ENCODE measurements at regions not wholly inside any gene's neighbourhood (a gene's known extent, or its start where the extent isn't known, plus 50 kb on each side); places are given as distances from the start of the nearest gene placed in this dataset.
A peak's percentile ranks its signal among the peaks of the same experiment; 100 is the strongest.

DNA sequence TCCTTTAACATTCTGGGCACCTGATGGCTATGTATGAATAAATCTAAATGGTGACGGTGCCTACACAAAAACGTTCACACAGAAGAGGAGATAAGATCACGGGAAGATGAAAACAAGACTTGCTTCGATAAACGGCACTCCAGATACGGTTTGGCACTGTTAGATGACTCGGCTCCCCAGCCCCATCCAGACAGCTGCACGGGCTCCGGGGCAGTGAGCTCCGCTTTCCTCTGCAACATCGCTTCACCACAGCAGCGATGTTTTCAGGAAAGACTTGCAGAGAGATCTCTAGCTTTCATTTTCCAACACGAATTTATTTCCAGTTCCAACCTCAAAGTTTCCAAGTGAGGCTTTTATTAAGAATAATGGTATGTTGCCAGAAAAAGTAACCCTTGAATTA, 132.1 kb downstream of the KLF6 start:
- Histone ChIP-seq H3K4me1 (no peaks in the 10 kb centered on the region), H3K36me3 (no peaks in the 10 kb centered on the region), H3K9me3 (no peaks in the 10 kb centered on the region), H3K27me3 (no peaks in the 10 kb centered on the region), H3K4me3 (peak overlapping the region; percentile 26), H3K27ac (no peak overlapping the region)
- TF ChIP-seq EP300 (IDR thresholded peaks at IDR 0.05) (no peak), POLR2AphosphoS5 (IDR thresholded peaks at IDR 0.05) (no peak), POLR2A (IDR thresholded peaks at IDR 0.05) (no peak)
- TF ChIP-seq, protein P1, sequence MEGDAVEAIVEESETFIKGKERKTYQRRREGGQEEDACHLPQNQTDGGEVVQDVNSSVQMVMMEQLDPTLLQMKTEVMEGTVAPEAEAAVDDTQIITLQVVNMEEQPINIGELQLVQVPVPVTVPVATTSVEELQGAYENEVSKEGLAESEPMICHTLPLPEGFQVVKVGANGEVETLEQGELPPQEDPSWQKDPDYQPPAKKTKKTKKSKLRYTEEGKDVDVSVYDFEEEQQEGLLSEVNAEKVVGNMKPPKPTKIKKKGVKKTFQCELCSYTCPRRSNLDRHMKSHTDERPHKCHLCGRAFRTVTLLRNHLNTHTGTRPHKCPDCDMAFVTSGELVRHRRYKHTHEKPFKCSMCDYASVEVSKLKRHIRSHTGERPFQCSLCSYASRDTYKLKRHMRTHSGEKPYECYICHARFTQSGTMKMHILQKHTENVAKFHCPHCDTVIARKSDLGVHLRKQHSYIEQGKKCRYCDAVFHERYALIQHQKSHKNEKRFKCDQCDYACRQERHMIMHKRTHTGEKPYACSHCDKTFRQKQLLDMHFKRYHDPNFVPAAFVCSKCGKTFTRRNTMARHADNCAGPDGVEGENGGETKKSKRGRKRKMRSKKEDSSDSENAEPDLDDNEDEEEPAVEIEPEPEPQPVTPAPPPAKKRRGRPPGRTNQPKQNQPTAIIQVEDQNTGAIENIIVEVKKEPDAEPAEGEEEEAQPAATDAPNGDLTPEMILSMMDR (IDR thresholded peaks at IDR 0.05): no peak
- 27% methylated on average over 13 of the region's 13 CpGs for WGBS
- no peak for DNase-seq (ENCODE audit: low spot score in 2 of 2)

DNA sequence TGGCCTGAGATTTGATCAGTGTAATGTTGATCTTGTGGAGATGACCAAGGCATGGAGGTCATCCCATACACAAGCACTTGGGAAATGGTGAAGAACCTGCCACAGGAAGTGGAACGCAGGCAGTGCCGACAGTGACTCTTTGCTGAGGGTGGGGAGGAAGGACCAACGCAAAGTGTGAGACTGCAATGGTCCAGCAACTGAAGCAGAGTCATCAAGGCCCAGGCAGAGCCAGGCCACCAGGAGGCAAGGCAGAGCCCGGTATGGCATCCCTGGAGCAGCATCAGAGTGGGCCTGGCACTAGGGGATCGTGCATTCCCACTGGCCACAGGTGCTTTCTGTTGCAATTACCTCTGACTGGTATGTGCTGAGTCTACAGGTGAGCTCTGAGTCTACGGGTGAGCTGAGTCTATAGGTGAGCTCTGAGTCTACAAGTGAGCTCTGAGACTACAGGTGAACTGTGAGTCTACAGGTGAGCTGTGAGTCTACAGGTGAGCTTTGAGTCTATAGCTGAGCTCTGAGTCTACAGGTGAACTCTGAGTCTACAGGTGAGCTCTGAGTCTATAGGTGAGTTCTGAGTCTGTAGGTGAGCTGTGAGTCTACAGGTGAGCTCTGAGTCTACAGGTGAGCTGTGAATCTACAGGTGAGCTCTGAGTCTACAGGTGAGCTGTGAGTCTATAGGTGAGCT, 132.9 kb downstream of the KLF6 start:
- no peak for TF ChIP-seq POLR2A (IDR thresholded peaks at IDR 0.05)
- no peak for TF ChIP-seq EP300 (IDR thresholded peaks at IDR 0.05)
- TF ChIP-seq POLR2AphosphoS5 (IDR thresholded peaks at IDR 0.05): no peak
- TF ChIP-seq, protein P1 (IDR thresholded peaks at IDR 0.05): no peak
- no peaks in the 10 kb centered on the region for H3K9me3 ChIP-seq
- no peak overlapping the region for H3K4me3 ChIP-seq
- H3K36me3 ChIP-seq: no peaks in the 10 kb centered on the region
- H3K27ac ChIP-seq: no peak overlapping the region
- no peak for DNase-seq (ENCODE audit: low spot score in 2 of 2)
- H3K27me3 ChIP-seq: no peaks in the 10 kb centered on the region
- 96% methylated on average over 4 of the region's 6 CpGs for WGBS
- no peaks in the 10 kb centered on the region for H3K4me1 ChIP-seq

DNA sequence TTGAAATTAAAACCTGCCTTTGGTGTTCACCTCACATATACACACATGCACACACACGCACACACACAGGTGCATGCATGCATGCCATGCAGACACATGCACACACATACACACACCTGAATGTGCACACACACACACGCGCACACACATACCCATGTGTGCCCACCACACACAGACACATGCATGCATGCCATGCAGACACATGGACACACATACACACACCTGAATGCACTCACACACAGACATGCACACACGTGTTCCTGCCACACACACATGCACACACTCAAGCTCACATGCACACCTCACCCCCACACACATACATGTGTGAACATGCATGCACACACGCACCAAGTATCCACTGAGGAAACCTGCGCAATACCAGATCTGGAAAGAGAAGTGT, 136.4 kb downstream of the KLF6 start:
- no peak for DNase-seq (ENCODE audit: low spot score in 2 of 2)
- TF ChIP-seq POLR2AphosphoS5 (IDR thresholded peaks at IDR 0.05): no peak
- no peak for TF ChIP-seq EP300 (IDR thresholded peaks at IDR 0.05)
- TF ChIP-seq, protein P1 (IDR thresholded peaks at IDR 0.05): no peak
- TF ChIP-seq POLR2A (IDR thresholded peaks at IDR 0.05): no peak
- Histone ChIP-seq H3K27ac (no peak overlapping the region), H3K36me3 (no peaks in the 10 kb centered on the region), H3K4me1 (no peaks in the 10 kb centered on the region), H3K4me3 (no peak overlapping the region), H3K27me3 (no peaks in the 10 kb centered on the region), H3K9me3 (no peaks in the 10 kb centered on the region)
- WGBS: 77% methylated on average over 6 of the region's 6 CpGs

DNA sequence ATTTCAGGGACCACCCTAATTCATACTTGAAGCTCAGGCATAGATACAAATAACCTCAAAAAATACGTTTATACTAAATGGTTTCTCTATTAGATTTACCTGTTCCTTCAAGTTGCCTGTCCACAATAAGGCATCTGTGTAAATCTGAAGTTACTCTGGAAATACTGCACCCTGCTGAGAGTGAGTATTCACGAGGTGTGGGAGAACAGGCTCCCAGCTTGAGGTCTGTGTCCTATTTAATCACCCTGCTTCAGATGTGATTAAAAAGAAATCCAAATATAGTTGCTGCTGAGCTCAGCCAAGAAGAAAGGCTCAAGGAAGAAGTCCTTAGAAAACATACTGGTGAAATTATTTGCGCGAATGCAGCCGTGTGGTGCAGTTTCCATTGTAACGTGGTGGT, 136.8 kb downstream of the KLF6 start:
- no peak for DNase-seq (ENCODE audit: low spot score in 2 of 2)
- Histone ChIP-seq H3K4me1 (no peaks in the 10 kb centered on the region), H3K4me3 (no peak overlapping the region), H3K27ac (no peak overlapping the region), H3K27me3 (no peaks in the 10 kb centered on the region), H3K36me3 (no peaks in the 10 kb centered on the region), H3K9me3 (no peaks in the 10 kb centered on the region)
- TF ChIP-seq POLR2A (IDR thresholded peaks at IDR 0.05) (no peak), POLR2AphosphoS5 (IDR thresholded peaks at IDR 0.05) (no peak), EP300 (IDR thresholded peaks at IDR 0.05) (no peak)
- TF ChIP-seq, protein P1 (IDR thresholded peaks at IDR 0.05): no peak
- whole genome bisulfite sequencing: 67% methylated on average over 6 of the region's 6 CpGs

DNA sequence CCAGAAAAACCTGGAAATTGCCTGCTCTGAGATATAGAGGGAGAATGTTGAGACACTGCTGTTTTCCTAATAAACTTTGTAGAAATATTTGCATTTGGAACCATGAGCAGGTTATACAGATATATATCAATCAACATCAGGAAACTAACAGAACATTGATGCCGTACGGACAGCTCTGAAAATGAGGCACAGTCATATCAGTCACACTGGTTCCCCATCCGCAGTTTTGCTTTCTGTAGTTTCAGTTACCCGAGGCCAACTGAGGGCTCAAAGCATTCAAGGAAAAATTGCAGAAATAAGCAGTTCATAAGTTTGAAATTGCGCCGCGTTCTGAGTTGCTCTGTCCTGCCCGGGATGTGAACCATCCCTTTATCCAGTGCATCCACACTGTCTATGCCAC, 137.9 kb downstream of the KLF6 start:
- WGBS: 88% methylated on average over 8 of the region's 8 CpGs
- no peak overlapping the region for H3K27ac ChIP-seq
- H3K4me3 ChIP-seq: no peak overlapping the region
- TF ChIP-seq POLR2A (IDR thresholded peaks at IDR 0.05) (no peak), POLR2AphosphoS5 (IDR thresholded peaks at IDR 0.05) (no peak), EP300 (IDR thresholded peaks at IDR 0.05) (no peak)
- TF ChIP-seq, protein P1 (IDR thresholded peaks at IDR 0.05): no peak
- no peaks in the 10 kb centered on the region for H3K9me3 ChIP-seq
- H3K27me3 ChIP-seq: no peaks in the 10 kb centered on the region
- no peaks in the 10 kb centered on the region for H3K36me3 ChIP-seq
- no peaks in the 10 kb centered on the region for H3K4me1 ChIP-seq
- no peak for DNase-seq (ENCODE audit: low spot score in 2 of 2)

Data from suprapubic skin (tissue), 4 donors.